ENCODE measurements at regions not wholly inside any gene's neighbourhood (a gene's known extent, or its start where the extent isn't known, plus 50 kb on each side); places are given as distances from the start of the nearest gene placed in this dataset.
"Not testable (repeated sequence)": the region's sequence is repeated elsewhere in the genome, so short reads cannot be mapped to it uniquely, and the experiment has no call there.

GRCh38 chr4:181827246-181827645 is 416.0 kb upstream of the TENM3 start:
- no peak for DNase-seq

- no peak for DNase-seq
Measured at GRCh38 chr4:181830404-181831035, 412.7 kb upstream of the TENM3 start.

- no peak for DNase-seq
Measured at GRCh38 chr4:181834071-181834470, 409.1 kb upstream of the TENM3 start.

GRCh38 chr4:181835348-181835747 is 407.9 kb upstream of the TENM3 start:
- DNase-seq = no peak

GRCh38 chr4:181838253-181838652 is 404.9 kb upstream of the TENM3 start:
- no peak for DNase-seq

GRCh38 chr4:181843797-181844196 is 399.4 kb upstream of the TENM3 start:
- DNase-seq = not testable (repeated sequence)

- DNase-seq = no peak
Measured at GRCh38 chr4:181845617-181846016, 397.6 kb upstream of the TENM3 start.

- no peak for DNase-seq
Measured at GRCh38 chr4:181846934-181847333, 396.3 kb upstream of the TENM3 start.

GRCh38 chr4:181848357-181848756 is 394.8 kb upstream of the TENM3 start:
- no peak for DNase-seq

- no peak for DNase-seq
Measured at GRCh38 chr4:181849472-181849871, 393.7 kb upstream of the TENM3 start.

GRCh38 chr4:181853881-181854511 is 389.2 kb upstream of the TENM3 start:
- DNase-seq = no peak

- DNase-seq = no peak
Measured at GRCh38 chr4:181855307-181855706, 387.9 kb upstream of the TENM3 start.

GRCh38 chr4:181857471-181857870 is 385.7 kb upstream of the TENM3 start:
- not testable (repeated sequence) for DNase-seq

GRCh38 chr4:181858741-181859140 is 384.5 kb upstream of the TENM3 start:
- DNase-seq = no peak

- DNase-seq = no peak
Measured at GRCh38 chr4:181859439-181859838, 383.8 kb upstream of the TENM3 start.

GRCh38 chr4:181860157-181860556 is 383.0 kb upstream of the TENM3 start:
- no peak for DNase-seq

- no peak for DNase-seq
Measured at GRCh38 chr4:181860668-181861067, 382.5 kb upstream of the TENM3 start.

GRCh38 chr4:181863856-181864255 is 379.3 kb upstream of the TENM3 start:
- no peak for DNase-seq

- no peak for DNase-seq
Measured at GRCh38 chr4:181870326-181870725, 372.9 kb upstream of the TENM3 start.

- no peak for DNase-seq
Measured at GRCh38 chr4:181874602-181875001, 368.6 kb upstream of the TENM3 start.

GRCh38 chr4:181877329-181877848 is 365.8 kb upstream of the TENM3 start:
- no peak for DNase-seq

GRCh38 chr4:181890031-181890430 is 353.2 kb upstream of the TENM3 start:
- no peak for DNase-seq

- no peak for DNase-seq
Measured at GRCh38 chr4:181890911-181891310, 352.3 kb upstream of the TENM3 start.

- DNase-seq = no peak
Measured at GRCh38 chr4:181896614-181897013, 346.6 kb upstream of the TENM3 start.

GRCh38 chr4:181897935-181898334 is 345.3 kb upstream of the TENM3 start:
- DNase-seq = no peak

Measured in CD4-positive, alpha-beta T cell treated with Interferon gamma for 1 hour (primary cell).